ENCODE measurements at regions not wholly inside any gene's neighbourhood (a gene's known extent, or its start where the extent isn't known, plus 50 kb on each side); places are given as distances from the start of the nearest gene placed in this dataset.
"Not testable (repeated sequence)": the region's sequence is repeated elsewhere in the genome, so short reads cannot be mapped to it uniquely, and the experiment has no call there.

DNA sequence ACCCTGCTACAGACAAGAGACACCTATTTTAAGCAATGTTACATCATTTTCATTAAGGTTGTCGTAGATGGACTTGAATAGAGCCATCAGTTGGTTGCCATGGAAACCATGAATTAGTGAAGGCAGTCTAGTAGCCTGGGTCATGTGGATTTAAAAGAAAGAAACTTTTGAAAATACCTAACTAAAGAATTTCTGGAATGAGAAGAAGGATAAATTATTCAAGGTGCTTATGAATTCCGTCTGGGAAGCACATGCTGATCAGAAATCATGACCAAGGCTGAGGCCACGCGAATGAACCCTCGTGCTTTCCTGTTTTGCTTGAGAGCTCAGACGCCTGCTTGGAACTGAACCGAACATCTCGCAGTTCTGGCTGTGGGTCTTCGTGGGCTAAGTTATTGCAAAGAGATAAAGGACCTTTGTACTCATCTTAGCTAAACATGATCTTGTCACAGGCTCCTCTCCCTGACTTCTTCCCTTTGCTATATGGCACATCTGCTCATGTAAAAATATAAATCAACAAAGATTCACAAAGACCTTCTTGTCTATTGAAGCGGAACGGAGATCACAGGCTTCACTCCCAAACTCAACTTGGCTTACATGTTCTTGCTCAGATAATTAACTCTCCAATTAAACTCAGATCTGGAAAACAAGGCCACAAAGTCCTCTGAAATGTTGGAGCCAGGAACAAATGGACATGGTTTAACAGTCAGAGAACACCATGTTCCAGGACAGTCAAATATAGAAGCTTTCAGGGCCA, 140.2 kb downstream of the NUFIP1 start:
- DNase-seq = no peak

DNA sequence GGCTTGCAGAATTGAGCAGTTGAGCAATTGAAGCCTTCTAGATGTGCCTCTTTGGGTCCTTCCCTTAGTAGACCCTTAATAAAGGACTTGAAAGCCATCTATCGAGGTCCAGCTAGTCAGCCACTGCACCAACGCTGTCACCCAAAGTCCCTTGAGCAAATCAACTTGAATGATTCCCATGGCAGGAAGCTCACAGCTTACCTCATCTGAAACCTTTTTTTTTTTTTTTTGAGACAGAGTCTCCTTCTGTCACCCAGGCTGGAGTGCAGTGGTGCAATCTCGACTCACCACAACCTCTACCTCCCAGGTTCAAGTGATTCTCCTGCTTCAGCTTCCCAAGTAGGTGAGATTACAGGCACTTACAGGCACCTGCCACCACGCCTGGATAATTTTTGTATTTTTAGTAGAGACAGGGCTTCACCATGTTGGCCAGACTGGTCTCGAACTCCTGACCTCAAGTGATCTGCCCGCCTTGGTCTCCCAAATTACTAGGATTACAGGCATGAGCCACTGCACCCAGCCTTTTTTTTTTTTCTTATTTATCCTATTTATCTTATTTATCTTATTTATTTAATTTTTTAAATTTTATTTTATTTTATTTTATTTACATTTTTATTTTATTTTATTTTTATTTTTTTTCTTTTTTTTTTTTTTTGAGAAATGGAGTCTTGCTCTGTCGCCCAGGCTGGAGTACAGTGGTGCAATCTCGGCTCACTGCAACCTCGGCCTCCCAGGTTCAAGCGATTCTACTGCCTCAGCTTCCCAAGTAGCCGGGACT, 143.8 kb downstream of the NUFIP1 start:
- not testable (repeated sequence) for DNase-seq

DNA sequence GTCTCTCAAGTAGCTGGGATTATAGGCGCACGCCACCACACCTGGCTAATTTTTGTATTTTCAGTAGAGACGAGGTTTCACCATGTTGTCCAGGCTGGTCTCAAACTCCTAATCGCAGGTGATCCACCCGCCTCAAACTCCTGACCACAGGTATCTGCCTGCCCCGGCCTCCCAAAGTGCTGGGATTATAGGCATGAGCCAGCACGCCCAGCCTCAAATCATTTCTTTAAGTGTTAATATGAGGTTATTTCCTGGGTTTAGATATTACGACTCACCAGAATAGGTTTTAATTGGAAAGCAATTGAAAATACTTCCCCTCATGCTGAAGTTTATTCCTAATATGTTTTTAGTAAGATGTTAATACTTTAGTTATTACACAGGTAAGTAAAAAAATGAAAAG, 144.5 kb downstream of the NUFIP1 start:
- no peak for DNase-seq

DNA sequence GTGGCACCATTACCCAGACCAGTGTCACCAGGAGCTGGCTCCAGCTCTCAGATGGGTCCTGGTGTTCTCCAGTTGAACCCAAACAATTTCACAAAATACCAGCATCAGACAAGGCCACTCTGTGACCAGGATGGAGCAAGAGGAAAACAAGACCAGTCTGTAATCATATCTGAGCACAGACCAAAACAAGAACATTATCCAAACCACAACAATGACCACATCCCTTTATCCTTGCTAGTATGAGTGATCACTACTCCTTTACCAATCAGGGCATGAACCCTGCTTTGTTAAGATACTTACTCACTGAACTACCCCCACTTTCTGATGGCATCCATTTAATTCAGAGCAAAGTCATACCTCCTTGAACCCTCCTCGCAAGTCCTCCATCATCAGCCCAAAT, 145.9 kb downstream of the NUFIP1 start:
- no peak for DNase-seq

DNA sequence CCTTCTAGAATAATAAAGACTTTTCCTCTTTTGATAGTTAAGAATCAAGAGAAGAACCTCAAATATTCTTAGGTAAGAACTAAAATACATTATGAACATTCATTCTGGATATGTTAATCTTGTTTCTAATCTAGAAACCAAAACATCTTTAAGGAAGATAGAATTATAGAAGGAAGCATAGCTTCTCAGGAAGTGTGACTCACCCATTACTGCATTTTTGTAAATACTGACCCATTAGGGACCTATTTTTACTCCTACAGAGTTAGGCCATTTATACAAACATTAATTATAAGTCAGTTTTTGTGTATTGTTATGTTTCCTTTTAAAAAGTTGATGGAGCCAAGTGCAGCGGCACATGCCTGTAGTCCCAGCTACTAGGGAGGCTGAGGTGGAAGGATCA, 147.1 kb downstream of the NUFIP1 start:
- no peak for DNase-seq

DNA sequence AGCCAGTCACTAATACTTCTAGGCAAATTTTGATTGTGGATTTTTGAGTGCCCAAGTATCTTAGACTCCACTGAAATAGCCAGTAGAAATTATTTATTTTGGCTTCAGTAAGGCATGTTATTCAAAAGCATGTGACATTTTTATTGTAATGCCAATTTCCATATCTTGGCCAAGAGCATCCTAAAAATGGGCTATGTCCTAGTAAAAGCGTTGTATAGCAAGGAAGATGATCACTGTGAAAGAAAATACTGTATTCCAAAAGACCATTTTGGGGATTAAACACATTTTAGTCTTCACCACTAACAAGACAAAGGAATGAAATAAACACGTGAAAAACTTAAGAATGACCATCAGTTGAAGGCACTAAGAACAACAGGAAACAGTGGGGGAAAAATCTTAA, 149.1 kb downstream of the NUFIP1 start:
- DNase-seq = no peak

DNA sequence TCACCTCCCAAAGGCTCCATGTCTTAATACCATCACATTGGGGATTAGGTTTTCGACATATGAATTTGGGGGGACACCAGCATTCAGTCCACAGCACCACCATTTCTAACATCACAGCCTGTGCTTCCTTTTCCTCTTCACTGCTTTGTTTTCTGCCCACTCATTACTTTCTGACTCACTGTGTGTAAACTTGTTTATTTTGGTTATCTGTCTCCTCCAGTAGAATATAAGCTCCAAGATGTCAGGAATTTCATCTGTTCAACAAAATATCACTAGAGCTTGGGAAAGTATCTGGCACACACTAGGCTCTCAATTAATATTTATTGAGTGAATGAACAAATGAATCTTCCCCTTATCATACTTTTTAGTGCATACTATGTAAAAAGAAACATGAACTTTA, 152.0 kb downstream of the NUFIP1 start:
- DNase-seq = no peak

DNA sequence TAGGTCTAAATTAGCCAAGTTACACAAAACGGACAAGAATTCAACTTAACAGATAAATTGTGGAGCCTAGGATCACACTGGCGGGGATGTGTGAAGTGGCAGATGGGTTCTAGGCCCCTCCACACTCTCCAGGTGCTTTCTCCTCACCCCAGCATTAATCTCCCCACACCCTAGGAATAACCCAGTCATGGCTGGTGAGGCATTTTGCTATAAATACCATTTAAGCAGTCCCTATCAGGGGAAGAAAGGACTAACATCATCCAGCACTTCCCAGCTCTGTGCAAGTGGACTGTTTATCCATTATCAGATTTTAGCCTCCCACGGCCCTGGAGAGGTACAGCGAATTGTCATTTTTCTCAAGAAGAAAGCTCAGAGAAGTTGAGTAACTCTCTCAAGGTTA, 154.9 kb downstream of the NUFIP1 start:
- no peak for DNase-seq

DNA sequence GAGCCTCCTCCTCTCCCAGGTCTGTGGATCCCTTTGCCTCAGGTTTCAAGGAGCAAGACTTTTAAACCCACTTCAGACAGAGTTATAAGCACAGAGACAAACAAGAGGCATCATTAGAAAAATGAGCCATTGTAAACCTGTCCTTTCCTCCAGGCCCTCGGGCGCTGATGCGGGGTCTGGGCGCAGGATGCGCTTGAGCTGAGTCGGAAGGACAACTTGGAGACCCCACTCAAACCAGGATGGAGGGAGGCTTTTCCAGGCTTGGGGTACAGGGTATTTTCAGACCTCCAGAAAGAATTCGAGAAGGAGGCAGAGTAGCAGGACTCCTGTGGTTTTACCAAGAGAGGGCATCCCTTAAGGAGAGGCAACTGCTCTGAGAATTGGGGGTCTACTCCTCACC, 155.6 kb downstream of the NUFIP1 start:
- DNase-seq = no peak

DNA sequence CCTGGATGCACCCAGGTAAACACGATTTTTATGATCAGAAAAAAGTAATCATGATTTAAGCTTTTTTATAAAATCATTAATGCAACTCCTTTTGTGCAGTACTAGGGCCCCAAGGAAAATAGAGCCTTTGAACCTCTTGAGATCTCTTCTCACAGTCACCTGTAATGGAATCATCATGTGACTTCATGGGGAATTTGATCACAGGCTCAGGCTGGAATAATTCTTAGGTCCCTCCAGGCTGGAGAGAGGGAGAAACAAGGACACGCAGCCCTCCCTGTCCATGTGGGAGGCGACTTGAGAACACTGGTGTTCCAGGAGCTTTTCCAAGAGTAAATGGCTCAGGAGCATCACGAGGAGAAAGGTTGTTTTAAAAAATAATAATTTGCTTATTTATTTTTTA, 156.1 kb downstream of the NUFIP1 start:
- no peak for DNase-seq

DNA sequence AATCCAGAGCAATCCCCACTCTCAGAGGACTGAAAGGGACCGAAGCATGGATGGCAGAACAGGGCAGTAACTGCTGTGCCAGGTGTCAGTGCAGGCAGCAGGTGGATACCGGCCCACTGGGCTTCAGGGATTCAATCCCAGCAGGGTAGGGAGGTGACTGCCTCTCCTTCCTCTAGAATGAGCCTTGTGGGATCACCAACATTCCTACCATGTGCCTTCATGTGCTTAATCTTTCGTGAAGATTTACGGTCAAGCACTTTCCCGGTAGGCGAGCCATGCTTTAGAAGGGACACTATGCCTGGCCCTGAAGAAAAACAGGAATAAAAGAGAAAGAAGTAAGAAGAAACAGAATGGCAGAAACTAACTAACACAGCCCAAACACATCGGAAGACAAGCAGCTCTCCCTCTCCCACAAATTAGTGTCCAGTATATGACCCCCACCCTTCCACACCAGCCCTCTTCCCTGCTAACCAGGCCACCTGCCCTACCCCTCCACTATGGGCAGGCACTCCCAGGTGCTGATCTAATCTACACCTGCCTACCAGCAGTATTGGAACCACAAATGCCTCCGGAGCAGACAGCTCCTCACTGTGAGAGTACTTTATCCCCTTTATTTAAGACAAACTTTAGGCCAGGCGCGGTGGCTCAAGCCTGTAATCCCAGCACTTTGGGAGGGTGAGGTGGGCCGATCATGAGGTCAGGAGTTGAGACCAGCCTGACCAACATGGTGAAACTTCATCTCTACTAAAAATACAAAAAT, 162.5 kb downstream of the NUFIP1 start:
- DNase-seq = no peak

DNA sequence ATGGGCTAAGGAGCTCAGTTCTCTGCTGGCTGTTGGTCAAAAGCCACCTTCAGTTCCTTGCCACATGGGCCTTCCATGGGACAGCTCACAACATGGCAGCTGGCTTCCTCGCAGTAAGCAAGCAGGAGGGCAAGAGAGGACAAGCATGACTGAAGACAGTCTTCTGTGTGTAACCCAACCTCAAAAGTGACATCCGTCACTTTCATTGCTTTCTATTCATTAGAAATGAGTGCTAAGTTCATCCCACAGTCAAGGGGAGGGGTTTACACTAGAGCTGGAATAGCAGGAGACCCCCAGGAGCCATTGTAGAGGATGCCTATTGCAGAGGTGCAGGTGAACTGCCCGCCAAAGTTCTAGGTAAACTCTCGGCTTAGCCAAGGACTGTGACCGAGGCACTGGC, 163.3 kb downstream of the NUFIP1 start:
- no peak for DNase-seq

DNA sequence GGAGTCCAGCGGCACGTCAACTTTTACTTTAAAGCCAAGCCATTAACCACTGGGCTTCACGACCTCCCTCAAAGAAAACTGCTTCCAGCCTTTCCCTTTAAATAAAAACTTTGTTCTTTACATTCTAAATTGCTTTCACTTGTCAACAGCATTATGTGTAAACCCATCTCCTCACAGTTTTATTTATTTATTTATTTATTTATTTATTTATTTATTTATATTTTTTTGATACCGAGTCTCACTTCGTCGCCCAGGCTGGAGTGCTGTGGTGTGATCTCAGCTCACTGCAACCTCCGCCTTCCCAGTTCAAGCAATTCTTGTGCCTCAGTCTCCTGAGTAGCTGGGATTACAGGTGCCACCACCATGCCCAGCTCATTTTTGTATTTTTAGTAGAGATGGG, 165.7 kb downstream of the NUFIP1 start:
- DNase-seq = not testable (repeated sequence)

DNA sequence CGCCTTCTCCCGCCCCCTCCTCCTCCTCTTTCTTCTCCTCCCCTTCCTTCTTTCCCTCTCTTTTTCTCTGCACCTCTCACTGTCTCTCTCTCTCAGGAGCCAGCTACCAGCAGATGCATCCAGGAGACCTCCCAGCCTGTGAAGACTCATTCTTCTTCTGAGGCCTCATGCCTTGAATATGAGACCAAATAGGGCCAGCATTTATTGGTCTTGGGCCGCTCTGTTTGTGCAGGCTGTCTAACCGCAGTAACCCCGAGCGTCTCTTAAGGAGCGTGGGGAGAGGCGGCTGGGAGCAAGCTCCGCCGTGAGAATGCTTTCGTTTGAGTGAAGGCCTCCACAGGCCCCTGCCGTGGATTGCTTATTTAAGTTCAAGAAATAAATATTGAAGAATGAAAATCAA, 167.0 kb downstream of the NUFIP1 start:
- DNase-seq = no peak

DNA sequence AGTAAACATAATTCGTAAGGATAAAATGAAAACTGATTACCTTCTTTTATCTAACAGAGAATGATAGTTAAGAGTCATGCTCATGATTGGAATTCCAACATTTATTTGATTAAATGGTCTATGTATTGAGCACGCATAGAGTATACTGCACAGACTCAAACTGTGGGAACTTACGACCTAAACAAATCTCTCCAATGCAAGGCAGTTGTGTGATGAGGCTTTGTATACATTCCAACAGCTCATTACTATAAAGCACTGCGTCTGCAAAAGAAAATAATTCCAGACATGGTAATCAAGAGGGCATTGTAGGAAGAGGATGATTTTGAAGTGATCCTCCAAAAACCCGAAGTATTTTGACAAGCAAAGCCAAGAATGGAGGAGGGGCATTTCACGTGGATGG, 169.5 kb downstream of the NUFIP1 start:
- no peak for DNase-seq

DNA sequence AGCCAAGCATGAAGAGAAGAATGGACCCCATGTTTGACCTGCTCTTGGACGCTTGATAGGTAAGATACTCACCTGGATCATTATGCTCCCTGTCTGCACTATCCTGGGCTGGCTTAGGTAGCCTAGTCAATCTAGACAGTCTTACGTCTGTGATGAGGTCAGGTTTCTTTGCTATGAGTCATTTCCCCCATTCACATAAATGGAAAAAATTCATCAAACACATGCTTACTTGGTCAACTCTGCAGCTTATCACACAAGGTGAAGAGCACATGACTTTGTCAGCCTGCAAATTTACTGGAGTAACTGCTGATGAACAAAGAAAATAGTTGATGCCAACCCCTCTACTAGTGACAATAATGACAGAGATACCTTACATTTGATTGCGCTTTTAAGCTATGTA, 170.0 kb downstream of the NUFIP1 start:
- DNase-seq = no peak

DNA sequence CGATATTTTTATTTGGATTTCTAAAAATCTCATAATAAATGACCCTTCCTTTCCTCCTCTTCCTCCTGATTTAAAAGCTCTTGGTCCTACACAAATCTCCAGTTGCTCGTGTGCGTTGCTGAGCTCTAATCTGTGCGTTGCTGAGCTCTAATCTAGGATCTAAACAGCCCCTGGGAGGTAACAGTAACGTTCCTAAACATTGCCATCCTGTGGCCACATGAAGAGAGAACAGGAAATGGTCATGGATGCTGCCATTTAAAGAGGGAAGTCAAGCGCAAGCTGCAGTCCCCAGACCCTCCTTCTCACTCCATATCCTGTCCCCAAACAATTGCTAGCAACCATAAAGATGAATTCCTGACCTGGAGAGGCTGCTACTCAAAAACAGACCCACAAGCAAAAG, 170.8 kb downstream of the NUFIP1 start:
- DNase-seq = no peak

DNA sequence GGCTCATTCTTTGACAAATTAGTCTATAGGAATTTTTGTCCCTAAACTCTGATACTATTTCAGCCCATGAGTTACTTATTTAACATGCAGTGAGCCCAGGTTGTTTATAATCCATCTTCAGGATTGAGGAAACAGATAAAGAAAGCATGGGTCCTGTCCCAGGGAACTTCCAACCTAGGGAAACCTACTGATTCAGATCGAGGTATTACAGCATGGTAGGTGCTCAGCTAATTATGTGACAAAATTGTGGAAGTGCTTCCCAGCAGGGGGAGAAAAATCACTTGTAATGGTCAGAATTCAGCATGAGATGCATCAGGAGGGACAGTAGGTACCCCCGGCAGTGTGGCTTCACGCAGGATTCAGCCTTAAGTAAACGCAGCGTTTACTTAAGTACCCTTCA, 171.3 kb downstream of the NUFIP1 start:
- no peak for DNase-seq

DNA sequence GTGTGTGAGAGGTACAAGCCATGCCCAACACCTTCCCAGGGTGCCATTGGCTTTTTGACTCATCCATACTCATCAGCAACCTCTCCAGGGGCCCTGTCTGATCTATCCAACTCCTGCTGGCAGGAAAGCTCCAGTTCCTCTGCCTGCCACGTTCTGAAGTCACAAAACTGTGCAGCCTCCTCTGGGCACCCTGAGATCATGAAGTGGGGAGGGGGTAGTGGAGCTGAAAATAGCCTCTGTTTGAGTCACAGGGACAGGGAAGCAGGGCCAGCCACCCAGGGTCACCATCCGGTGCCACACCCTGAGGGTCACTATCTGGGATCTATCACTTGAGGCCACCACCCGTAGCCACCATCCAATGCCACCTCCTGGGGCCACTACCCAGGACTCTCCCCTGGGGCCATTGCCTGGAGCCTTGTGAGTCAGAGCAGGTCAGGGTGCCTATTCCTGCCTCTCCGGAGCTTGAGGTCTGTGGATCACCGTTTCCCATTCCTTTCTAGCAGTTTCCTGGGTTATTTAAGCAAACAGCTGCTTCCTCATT, 172.1 kb downstream of the NUFIP1 start:
- DNase-seq = no peak

DNA sequence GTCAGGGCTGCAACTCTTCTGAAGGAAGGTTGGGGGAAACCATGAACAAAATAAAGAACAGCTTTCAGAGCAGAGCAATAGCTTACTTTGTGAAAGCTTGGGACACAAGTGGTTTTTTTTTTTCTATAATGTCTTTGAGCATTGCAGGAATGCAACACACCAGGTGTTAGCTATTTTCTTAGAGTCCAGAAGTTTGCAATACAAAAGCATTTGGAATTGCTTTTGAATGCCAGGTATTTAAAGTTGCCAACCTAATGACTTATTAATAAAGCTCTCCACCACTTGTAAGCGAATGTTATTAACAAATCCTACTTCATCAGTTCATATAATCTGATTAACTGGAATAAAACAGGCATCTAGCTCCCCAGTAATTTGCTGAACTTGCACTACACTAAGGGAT, 172.6 kb downstream of the NUFIP1 start:
- DNase-seq = no peak

DNA sequence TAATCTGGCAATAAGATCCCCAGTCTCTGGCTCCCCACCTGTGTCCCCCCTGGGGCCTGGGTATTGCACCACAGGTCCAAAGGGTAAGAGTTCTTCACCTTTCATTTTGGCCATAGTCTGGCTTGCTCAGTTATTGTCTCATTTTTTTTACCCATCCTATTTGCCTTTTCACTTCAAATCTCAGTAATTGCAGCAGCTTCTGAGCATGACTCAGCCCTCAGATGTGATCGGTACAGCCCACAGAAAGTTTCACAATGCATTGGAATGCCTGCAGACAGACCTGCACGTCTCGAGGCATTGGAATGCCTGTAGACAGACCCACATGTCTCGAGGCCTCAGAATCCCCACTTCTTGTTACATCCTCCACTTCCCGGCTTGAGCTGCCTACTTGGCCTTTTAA, 173.6 kb downstream of the NUFIP1 start:
- no peak for DNase-seq

DNA sequence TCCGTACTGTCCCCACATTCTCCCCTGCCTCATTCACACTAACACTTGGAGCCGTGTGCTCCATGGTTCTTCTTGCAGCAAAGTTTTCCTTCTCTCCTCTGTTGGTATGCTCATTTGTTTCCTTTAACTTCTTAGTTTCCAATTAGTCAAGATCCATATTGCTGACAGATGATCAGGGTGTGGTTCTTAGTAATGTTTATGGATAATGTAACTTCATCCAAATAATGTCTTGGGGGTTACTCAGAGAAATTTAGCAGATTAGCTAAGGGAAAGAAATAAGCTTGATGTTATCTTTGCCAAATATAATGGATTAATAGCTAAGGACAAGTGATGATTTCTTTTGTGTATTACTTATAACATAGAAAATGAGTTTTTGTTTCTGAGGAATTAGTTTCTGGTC, 174.4 kb downstream of the NUFIP1 start:
- DNase-seq = no peak

DNA sequence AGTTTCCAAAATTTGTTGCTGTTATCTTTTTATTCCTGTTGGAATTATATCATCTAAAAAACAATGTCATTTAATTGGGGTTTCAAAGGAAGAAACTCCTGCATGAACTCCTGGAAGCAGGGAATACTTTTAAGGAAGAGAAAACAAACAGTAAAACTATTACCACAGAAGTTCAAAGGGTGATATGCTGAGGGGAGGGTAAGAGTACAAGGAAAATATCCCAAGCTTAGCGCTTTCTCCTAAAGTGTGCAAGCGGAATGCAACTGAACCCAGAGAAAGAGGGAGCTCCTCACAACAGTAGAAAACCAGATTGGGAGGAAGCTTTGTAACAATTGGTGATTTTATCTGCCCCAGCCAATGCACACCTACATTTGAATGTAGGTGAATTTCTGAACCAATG, 175.1 kb downstream of the NUFIP1 start:
- DNase-seq = no peak

DNA sequence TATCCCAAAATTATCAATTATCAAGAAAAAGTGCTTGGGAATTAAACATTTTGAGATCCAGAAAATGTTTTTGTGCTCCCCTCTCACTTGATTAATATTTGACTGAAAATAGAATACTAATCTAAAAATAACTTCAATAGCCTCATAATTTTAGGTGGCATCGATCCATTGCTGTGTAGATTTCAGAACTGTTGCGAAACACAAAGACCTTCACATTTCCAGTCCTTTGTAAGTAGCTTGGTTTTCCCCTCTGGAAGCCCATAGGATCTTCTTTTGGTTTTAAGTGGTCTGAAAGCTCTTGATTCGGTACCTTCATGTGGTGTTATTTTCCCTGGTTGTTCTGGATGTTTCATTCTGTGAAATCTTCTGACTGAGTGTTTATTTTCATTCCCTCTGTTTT, 176.5 kb downstream of the NUFIP1 start:
- no peak for DNase-seq
